ENCODE measurements at regions not wholly inside any gene's neighbourhood (a gene's known extent, or its start where the extent isn't known, plus 50 kb on each side); places are given as distances from the start of the nearest gene placed in this dataset.

DNA sequence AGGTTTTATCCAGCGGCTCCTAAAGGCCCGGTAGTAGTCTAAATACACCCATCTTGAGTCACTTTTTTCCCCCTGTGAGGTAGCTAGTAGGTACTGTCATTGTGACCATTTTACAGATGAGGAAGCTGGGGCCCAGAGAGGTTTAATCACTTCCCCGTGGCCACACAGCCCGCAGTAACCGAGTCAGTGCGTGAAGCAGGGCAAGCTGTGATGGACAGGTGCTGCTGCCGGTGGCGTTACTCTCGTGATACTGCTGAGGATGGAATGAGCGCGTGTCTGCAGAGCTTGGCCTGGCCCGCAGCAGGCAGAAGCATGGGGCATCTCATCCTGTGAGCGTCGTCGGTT lies 226.3 kb upstream of the CIBAR2 start:
- no peak for TF ChIP-seq FOXJ3 (CRISPR knock-in tag; IDR thresholded peaks at IDR 0.05)
- no peak for TF ChIP-seq NFIC (IDR thresholded peaks at IDR 0.05; ENCODE audit: borderline replicate concordance)
- no peak for TF ChIP-seq GABPA (IDR thresholded peaks at IDR 0.05; ENCODE audit: low read depth)
- TF ChIP-seq YY1 (IDR thresholded peaks at IDR 0.05; ENCODE audit: low read depth): no peak
- TF ChIP-seq, protein P1, sequence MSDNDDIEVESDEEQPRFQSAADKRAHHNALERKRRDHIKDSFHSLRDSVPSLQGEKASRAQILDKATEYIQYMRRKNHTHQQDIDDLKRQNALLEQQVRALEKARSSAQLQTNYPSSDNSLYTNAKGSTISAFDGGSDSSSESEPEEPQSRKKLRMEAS (IDR thresholded peaks at IDR 0.05; ENCODE audit: low read depth): no peak
- no peak for TF ChIP-seq NRF1 (IDR thresholded peaks at IDR 0.05; ENCODE audit: low read depth, low read length)
- no peak for TF ChIP-seq TEAD4 (IDR thresholded peaks at IDR 0.05; ENCODE audit: borderline replicate concordance, insufficient read depth)
- Histone ChIP-seq H3K79me2 (ENCODE audit: insufficient read depth) (no peaks in the 10 kb centered on the region), H3K4me3 (ENCODE audit: low read depth in 2 of 2, low read length in 1 of 2) (no peak overlapping the region), H2AFZ (ENCODE audit: low read depth) (no peak overlapping the region), H3K27me3 (ENCODE audit: insufficient read depth) (no peaks in the 10 kb centered on the region), H3K4me1 (ENCODE audit: control insufficient read depth in 1 of 2, insufficient read depth in 2 of 2, low read depth in 1 of 2, low read length in 1 of 2) (peaks cover 0 to 48% of the 10 kb centered on the region in 2 experiments; a peak in 1 of 4 replicates), H3K27ac (ENCODE audit: low read depth in 2 of 2, low read length in 1 of 2) (no peak overlapping the region), H3K9me3 (no peaks in the 10 kb centered on the region), H3F3A (replicated peaks; ENCODE audit: insufficient read depth) (no peaks in the 10 kb centered on the region), H4K20me1 (ENCODE audit: insufficient read depth) (0 out of 2 replicates have a peak, but pooled peaks cover 2% of the 10 kb centered on the region), H3K9ac (no peak overlapping the region), H3K9me2 (no peaks in the 10 kb centered on the region), H3K4me2 (no peak overlapping the region), H3K36me3 (replicated peaks in 1 of 2; ENCODE audit: control insufficient read depth in 1 of 2, insufficient read depth in 2 of 2, low read length in 1 of 2) (no peaks in the 10 kb centered on the region)
- DNase-seq: no peak
- POLR2A ChIA-PET: no interaction called here
- 86% methylated on average over 11 of the region's 15 CpGs for WGBS (ENCODE audit: low lambda C conversion rate)
- CTCF ChIA-PET: interaction anchor here (1.0 to 1.7 kb wide), 3 partner anchors 9 to 277 kb away, joined by 3 to 12 read pairs (median 3); no protein-coding TSS in a partner anchor

DNA sequence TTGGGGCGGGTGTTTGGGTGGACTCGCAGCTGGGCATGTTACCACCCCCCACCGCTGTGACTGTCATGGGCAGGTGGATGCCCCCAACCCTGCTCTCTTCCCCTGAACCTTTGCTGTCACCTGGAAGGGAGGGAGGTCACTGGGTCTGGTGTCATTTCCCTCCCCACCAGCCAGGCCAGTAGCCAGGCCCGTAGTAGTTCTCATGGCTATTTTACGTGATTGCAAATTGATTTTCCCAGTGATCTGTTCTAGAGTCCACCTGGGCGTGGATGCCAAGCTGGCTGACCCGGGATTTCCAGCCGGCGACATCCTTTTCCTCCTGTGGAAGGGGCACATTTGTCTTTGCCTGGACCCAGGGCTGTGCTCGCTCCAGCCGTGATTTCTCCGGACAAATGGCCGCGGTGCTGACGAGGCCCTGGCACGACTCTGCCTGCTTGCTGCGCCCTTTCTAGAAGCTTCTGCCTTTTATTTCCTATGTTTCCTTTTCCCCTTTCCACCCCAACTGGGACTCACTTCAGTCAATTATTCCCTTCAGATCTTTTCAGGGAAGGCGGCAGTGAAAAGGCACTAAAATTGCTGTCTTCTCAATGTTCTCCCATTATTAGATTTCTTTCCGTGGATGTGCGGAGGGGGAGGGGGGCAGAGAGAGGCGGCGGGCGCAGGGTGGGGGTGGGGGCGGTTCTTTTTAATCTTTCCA lies 226.9 kb upstream of the CIBAR2 start:
- Histone ChIP-seq H3F3A (replicated peaks; ENCODE audit: insufficient read depth) (no peaks in the 10 kb centered on the region), H2AFZ (ENCODE audit: low read depth) (no peak overlapping the region), H3K4me2 (no peak overlapping the region), H3K9me2 (no peaks in the 10 kb centered on the region), H3K4me3 (ENCODE audit: low read depth in 2 of 2, low read length in 1 of 2) (no peak overlapping the region), H4K20me1 (ENCODE audit: insufficient read depth) (0 out of 2 replicates have a peak, but pooled peaks cover 2% of the 10 kb centered on the region), H3K27me3 (ENCODE audit: insufficient read depth) (no peaks in the 10 kb centered on the region), H3K36me3 (replicated peaks in 1 of 2; ENCODE audit: control insufficient read depth in 1 of 2, insufficient read depth in 2 of 2, low read length in 1 of 2) (no peaks in the 10 kb centered on the region), H3K27ac (ENCODE audit: low read depth in 2 of 2, low read length in 1 of 2) (no peak overlapping the region), H3K79me2 (ENCODE audit: insufficient read depth) (no peaks in the 10 kb centered on the region), H3K4me1 (ENCODE audit: control insufficient read depth in 1 of 2, insufficient read depth in 2 of 2, low read depth in 1 of 2, low read length in 1 of 2) (peaks cover 0 to 43% of the 10 kb centered on the region in 2 experiments; a peak in 1 of 4 replicates), H3K9me3 (no peaks in the 10 kb centered on the region), H3K9ac (no peak overlapping the region)
- TF ChIP-seq CHD2 (IDR thresholded peaks at IDR 0.05; ENCODE audit: low read length, partially characterized antibody) (no peak), RAD21 (IDR thresholded peaks at IDR 0.05; ENCODE audit: low read length) (no peak), NFIC (IDR thresholded peaks at IDR 0.05; ENCODE audit: borderline replicate concordance) (no peak), YY1 (IDR thresholded peaks at IDR 0.05; ENCODE audit: low read depth) (no peak), EZH2phosphoT487 (IDR thresholded peaks at IDR 0.05; ENCODE audit: borderline replicate concordance, low read depth) (no peak), RFX5 (IDR thresholded peaks at IDR 0.05; ENCODE audit: low read length) (no peak)
- TF ChIP-seq, protein P2, sequence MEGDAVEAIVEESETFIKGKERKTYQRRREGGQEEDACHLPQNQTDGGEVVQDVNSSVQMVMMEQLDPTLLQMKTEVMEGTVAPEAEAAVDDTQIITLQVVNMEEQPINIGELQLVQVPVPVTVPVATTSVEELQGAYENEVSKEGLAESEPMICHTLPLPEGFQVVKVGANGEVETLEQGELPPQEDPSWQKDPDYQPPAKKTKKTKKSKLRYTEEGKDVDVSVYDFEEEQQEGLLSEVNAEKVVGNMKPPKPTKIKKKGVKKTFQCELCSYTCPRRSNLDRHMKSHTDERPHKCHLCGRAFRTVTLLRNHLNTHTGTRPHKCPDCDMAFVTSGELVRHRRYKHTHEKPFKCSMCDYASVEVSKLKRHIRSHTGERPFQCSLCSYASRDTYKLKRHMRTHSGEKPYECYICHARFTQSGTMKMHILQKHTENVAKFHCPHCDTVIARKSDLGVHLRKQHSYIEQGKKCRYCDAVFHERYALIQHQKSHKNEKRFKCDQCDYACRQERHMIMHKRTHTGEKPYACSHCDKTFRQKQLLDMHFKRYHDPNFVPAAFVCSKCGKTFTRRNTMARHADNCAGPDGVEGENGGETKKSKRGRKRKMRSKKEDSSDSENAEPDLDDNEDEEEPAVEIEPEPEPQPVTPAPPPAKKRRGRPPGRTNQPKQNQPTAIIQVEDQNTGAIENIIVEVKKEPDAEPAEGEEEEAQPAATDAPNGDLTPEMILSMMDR (IDR thresholded peaks at IDR 0.05): no peak
- TF ChIP-seq, protein P3, sequence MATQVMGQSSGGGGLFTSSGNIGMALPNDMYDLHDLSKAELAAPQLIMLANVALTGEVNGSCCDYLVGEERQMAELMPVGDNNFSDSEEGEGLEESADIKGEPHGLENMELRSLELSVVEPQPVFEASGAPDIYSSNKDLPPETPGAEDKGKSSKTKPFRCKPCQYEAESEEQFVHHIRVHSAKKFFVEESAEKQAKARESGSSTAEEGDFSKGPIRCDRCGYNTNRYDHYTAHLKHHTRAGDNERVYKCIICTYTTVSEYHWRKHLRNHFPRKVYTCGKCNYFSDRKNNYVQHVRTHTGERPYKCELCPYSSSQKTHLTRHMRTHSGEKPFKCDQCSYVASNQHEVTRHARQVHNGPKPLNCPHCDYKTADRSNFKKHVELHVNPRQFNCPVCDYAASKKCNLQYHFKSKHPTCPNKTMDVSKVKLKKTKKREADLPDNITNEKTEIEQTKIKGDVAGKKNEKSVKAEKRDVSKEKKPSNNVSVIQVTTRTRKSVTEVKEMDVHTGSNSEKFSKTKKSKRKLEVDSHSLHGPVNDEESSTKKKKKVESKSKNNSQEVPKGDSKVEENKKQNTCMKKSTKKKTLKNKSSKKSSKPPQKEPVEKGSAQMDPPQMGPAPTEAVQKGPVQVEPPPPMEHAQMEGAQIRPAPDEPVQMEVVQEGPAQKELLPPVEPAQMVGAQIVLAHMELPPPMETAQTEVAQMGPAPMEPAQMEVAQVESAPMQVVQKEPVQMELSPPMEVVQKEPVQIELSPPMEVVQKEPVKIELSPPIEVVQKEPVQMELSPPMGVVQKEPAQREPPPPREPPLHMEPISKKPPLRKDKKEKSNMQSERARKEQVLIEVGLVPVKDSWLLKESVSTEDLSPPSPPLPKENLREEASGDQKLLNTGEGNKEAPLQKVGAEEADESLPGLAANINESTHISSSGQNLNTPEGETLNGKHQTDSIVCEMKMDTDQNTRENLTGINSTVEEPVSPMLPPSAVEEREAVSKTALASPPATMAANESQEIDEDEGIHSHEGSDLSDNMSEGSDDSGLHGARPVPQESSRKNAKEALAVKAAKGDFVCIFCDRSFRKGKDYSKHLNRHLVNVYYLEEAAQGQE (IDR thresholded peaks at IDR 0.05; ENCODE audit: low read depth, low read length): no peak
- DNase-seq: no peak
- ChIA-PET POLR2A (no interaction called here), CTCF (interaction anchor here (1.4 to 2.4 kb wide), 4 partner anchors 9 to 277 kb away, joined by 3 to 12 read pairs (median 6); no protein-coding TSS in a partner anchor)
- 90% methylated on average over 16 of the region's 24 CpGs for WGBS (ENCODE audit: low lambda C conversion rate)
